HEK293 (cell line): ENCODE measurements at regions not wholly inside any gene's neighbourhood (a gene's known extent, or its start where the extent isn't known, plus 50 kb on each side); places are given as distances from the start of the nearest gene placed in this dataset.

Experiments used
- BCL6B ChIP-seq: fragments of 450-650 bp; formaldehyde crosslinking; IDR thresholded peaks from 2 replicates; pipeline ENCODE4 v1.5.1; 2017; ENCODE audit warnings: missing biosample characterization, missing genetic modification characterization
- CTCF ChIP-seq: fragments of 450-650 bp; formaldehyde crosslinking; IDR thresholded peaks from 2 replicates; pipeline ENCODE4 v1.5.1; 2016; ENCODE audit warnings: missing biosample characterization, missing genetic modification characterization
- KLF16 ChIP-seq: fragments of 450-650 bp; formaldehyde crosslinking; IDR thresholded peaks from 2 replicates; pipeline ENCODE4 v1.5.1; 2017; ENCODE audit warnings: missing biosample characterization, missing genetic modification characterization
- SP2 ChIP-seq: fragments of 450-650 bp; formaldehyde crosslinking; IDR thresholded peaks from 2 replicates; pipeline ENCODE4 v1.5.1; 2016; ENCODE audit warnings: missing biosample characterization, missing genetic modification characterization
- ZBTB21 ChIP-seq: fragments of 450-650 bp; formaldehyde crosslinking; IDR thresholded peaks from 2 replicates; pipeline ENCODE4 v1.5.1; 2017; ENCODE audit warnings: missing biosample characterization, missing genetic modification characterization
- ZBTB48 ChIP-seq: fragments of 450-650 bp; formaldehyde crosslinking; IDR thresholded peaks from 2 replicates; pipeline ENCODE4 v1.5.1; 2016; ENCODE audit warnings: missing biosample characterization, missing genetic modification characterization
- ZNF24 ChIP-seq: fragments of 450-650 bp; formaldehyde crosslinking; IDR thresholded peaks from 2 replicates; pipeline ENCODE4 v1.5.1; 2016; ENCODE audit warnings: missing biosample characterization, missing genetic modification characterization
- TF ChIP-seq, protein P1 (sequence below): fragments of 450-650 bp; formaldehyde crosslinking; IDR thresholded peaks from 2 replicates; pipeline ENCODE4 v1.5.1; 2016; ENCODE audit warnings: missing biosample characterization, missing genetic modification characterization

DNA sequence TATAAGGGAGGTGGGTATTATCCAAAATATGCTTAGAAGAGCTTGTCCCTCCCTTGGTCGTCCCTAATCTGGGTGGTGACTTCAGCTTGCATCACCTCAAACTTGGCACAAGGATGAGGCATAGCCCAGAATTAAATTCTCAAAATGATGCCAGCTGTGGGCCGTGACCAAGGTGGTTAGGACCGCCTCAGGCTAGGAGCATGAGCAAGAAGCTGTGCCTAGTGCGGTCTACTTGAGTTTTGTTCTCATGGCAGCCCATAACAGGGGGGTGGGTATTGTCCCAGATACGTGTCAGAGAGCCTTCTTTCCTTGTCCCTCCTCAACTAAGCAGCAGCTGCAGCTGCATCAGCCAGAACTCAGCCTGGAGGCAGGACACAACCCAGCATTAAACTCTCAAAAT, 2620.0 kb downstream of the PCDH7 start:
- TF ChIP-seq SP2 (tag by site-specific recombination) (no peak), ZBTB21 (tag by site-specific recombination) (no peak), ZBTB48 (no peak), CTCF (tag by site-specific recombination) (no peak), BCL6B (tag by site-specific recombination) (no peak), ZNF24 (tag by site-specific recombination) (no peak), KLF16 (tag by site-specific recombination) (no peak)
- TF ChIP-seq, protein P1, sequence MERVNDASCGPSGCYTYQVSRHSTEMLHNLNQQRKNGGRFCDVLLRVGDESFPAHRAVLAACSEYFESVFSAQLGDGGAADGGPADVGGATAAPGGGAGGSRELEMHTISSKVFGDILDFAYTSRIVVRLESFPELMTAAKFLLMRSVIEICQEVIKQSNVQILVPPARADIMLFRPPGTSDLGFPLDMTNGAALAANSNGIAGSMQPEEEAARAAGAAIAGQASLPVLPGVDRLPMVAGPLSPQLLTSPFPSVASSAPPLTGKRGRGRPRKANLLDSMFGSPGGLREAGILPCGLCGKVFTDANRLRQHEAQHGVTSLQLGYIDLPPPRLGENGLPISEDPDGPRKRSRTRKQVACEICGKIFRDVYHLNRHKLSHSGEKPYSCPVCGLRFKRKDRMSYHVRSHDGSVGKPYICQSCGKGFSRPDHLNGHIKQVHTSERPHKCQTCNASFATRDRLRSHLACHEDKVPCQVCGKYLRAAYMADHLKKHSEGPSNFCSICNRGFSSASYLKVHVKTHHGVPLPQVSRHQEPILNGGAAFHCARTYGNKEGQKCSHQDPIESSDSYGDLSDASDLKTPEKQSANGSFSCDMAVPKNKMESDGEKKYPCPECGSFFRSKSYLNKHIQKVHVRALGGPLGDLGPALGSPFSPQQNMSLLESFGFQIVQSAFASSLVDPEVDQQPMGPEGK (tag by site-specific recombination), result no peak
